Neuronal stem cell (in vitro differentiated cells): ENCODE measurements at regions not wholly inside any gene's neighbourhood (a gene's known extent, or its start where the extent isn't known, plus 50 kb on each side); places are given as distances from the start of the nearest gene placed in this dataset.

Source experiments
- DNase-seq: peaks from one replicate; pipeline ENCODE4 v3.0.0-alpha.2; 2013; ENCODE audit warnings: low spot score
- H2AFZ ChIP-seq: one replicate; pipeline ENCODE4 v1.6.1; 2013; ENCODE audit warnings: mild to moderate bottlenecking, low read length, inconsistent platforms
- H2AK5ac ChIP-seq: 2 replicates; pipeline ENCODE4 v1.6.1; 2013; ENCODE audit warnings: low read depth, mild to moderate bottlenecking, inconsistent platforms, low read length, moderate library complexity, mixed read lengths
- H2BK120ac ChIP-seq: 2 replicates; pipeline ENCODE4 v1.6.1; 2013; ENCODE audit warnings: low read depth, mild to moderate bottlenecking, inconsistent platforms, low read length, moderate library complexity, mixed read lengths
- H2BK12ac ChIP-seq: one replicate; pipeline ENCODE4 v1.6.1; 2013; ENCODE audit warnings: low read length, inconsistent platforms
- H2BK15ac ChIP-seq: 2 replicates; pipeline ENCODE4 v1.6.1; 2013; ENCODE audit warnings: mild to moderate bottlenecking, low read length, inconsistent platforms, mixed read lengths
- H2BK5ac ChIP-seq: one replicate; pipeline ENCODE4 v1.6.1; 2013; ENCODE audit warnings: inconsistent platforms, mild to moderate bottlenecking, low read length, moderate library complexity
- H3K14ac ChIP-seq: one replicate; pipeline ENCODE4 v1.6.1; 2013; ENCODE audit warnings: low read length, inconsistent platforms
- H3K18ac ChIP-seq: 2 replicates; pipeline ENCODE4 v1.6.1; 2013; ENCODE audit warnings: low read length, inconsistent platforms
- H3K23ac ChIP-seq: 2 replicates; pipeline ENCODE4 v1.6.1; 2013; ENCODE audit warnings: low read depth, mild to moderate bottlenecking, mixed read lengths, low read length, inconsistent platforms; ENCODE audit not compliant: poor library complexity
- H3K27ac ChIP-seq: replicated peaks from 3 replicates; pipeline ENCODE4 v1.5.1; 2013; ENCODE audit warnings: low read length, inconsistent platforms
- H3K27me3 ChIP-seq, 3 experiments: 2 replicates each; pipeline ENCODE4 v1.6.1; 2013; ENCODE audit warnings: low read length in 3 of 3, mild to moderate bottlenecking in 2 of 3, inconsistent platforms in 1 of 3, low read depth in 1 of 3, mixed read lengths in 1 of 3, moderate library complexity in 1 of 3; ENCODE audit not compliant: control insufficient read depth in 3 of 3, insufficient read depth in 3 of 3
- H3K36me3 ChIP-seq, 2 donors: replicated peaks in 1 of 2; 2 replicates each; pipeline ENCODE4 v1.6.1; 2013; ENCODE audit warnings: low read length in 2 of 2; ENCODE audit not compliant: control insufficient read depth in 2 of 2, insufficient read depth in 2 of 2
- H3K4ac ChIP-seq: 2 replicates; pipeline ENCODE4 v1.6.1; 2013; ENCODE audit warnings: inconsistent platforms, mild to moderate bottlenecking, low read length, moderate library complexity
- H3K4me1 ChIP-seq, 2 donors: 1 replicate in 1 of 2; 2 replicates in 1 of 2; pipeline ENCODE4 v1.6.1; 2013; ENCODE audit warnings: low read length in 2 of 2, low read depth in 1 of 2; ENCODE audit not compliant: control insufficient read depth in 2 of 2, insufficient read depth in 1 of 2
- H3K4me2 ChIP-seq: one replicate; pipeline ENCODE4 v1.6.1; 2013; ENCODE audit warnings: mild to moderate bottlenecking, low read length, inconsistent platforms; ENCODE audit not compliant: insufficient read depth, poor library complexity, severe bottlenecking
- H3K4me3 ChIP-seq, 2 donors: 2 replicates each; pipeline ENCODE4 v1.5.1; 2013; ENCODE audit warnings: low read length in 2 of 2, mild to moderate bottlenecking in 2 of 2, inconsistent platforms in 1 of 2, moderate library complexity in 1 of 2
- H3K79me1 ChIP-seq: one replicate; pipeline ENCODE4 v1.6.1; 2013; ENCODE audit warnings: low read depth, mild to moderate bottlenecking, inconsistent platforms, low read length, moderate library complexity
- H3K9ac ChIP-seq: one replicate; pipeline ENCODE4 v1.6.1; 2013; ENCODE audit warnings: mild to moderate bottlenecking, low read depth, low read length, inconsistent platforms; ENCODE audit not compliant: poor library complexity
- H3K9me3 ChIP-seq, 2 donors: replicated peaks in 1 of 2; 2 replicates each; pipeline versions ENCODE3 to v1.6.1; 2013; ENCODE audit warnings: low read length in 2 of 2, mild to moderate bottlenecking in 2 of 2, inconsistent platforms in 1 of 2, low read depth in 1 of 2, mixed read lengths in 1 of 2, moderate library complexity in 1 of 2; ENCODE audit not compliant: control insufficient read depth in 2 of 2, insufficient read depth in 1 of 2
- H4K8ac ChIP-seq: one replicate; pipeline ENCODE4 v1.6.1; 2013; ENCODE audit warnings: low read depth, mild to moderate bottlenecking, inconsistent platforms, low read length, moderate library complexity
- H4K91ac ChIP-seq: one replicate; pipeline ENCODE4 v1.6.1; 2013; ENCODE audit warnings: low read length, low read depth, mild to moderate bottlenecking, inconsistent platforms; ENCODE audit not compliant: poor library complexity
- WGBS, 2 donors: extraction: QIAGEN DNeasy Blood & Tissue Kit; methylation state at CpG; one replicate each; pipeline ENCODE4 v1.1.7; 2013; ENCODE audit warnings: missing lambda C conversion rate in 2 of 2, mixed read lengths in 1 of 2; ENCODE audit not compliant: insufficient read length in 2 of 2, insufficient replicate concordance in 1 of 2; ENCODE audit errors: extremely low coverage in 2 of 2; 5-methylcytosine and 5-hydroxymethylcytosine counted together

DNA sequence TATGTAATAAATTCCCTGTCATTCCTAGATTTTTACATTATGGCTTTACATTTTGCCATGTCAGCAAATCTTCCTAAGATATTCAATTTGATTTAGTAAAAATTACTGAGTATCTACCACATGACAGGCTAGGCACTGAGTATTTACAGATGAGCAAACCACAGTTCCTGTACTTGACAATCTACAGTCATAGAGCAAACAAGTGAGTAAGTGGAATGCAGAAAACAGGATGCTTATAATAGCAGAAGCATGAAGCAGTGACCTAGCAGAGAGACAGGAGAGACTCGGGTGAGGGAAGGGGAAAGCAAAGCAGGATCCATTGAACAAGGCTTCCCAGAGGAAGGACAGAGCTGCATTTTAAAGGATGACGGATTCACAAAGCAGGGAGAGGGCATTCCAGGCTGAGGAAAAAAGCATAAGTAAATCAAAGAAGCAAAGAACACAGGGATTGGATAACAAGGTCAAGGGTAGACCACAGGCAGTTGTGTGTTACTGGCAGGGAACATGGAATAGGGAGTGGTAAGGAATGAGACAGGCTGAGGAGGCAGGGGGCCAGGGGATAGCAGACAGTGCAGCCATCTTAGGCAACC, 124.7 kb upstream of the C1QTNF7 start:
- no peak overlapping the region for H2AFZ ChIP-seq
- H2BK5ac ChIP-seq: no peak overlapping the region
- no peaks in the 10 kb centered on the region for H3K9me3 ChIP-seq
- no peak overlapping the region for H4K8ac ChIP-seq
- no peaks in the 10 kb centered on the region for H3K4me1 ChIP-seq
- H3K36me3 ChIP-seq: no peaks in the 10 kb centered on the region
- H3K4ac ChIP-seq: no peak overlapping the region
- no CpG with 5 or more reads among the region's 2 CpGs for WGBS, 2 donors
- no peak overlapping the region for H2BK120ac ChIP-seq
- no peak overlapping the region for H3K4me3 ChIP-seq
- no peak for DNase-seq
- no peak overlapping the region for H3K27ac ChIP-seq
- no peaks in the 10 kb centered on the region for H3K79me1 ChIP-seq
- no peak overlapping the region for H3K14ac ChIP-seq
- H2BK12ac ChIP-seq: no peak overlapping the region
- H3K27me3 ChIP-seq: no peaks in the 10 kb centered on the region
- no peak overlapping the region for H4K91ac ChIP-seq
- H2AK5ac ChIP-seq: no peak overlapping the region
- no peak overlapping the region for H3K18ac ChIP-seq
- no peak overlapping the region for H2BK15ac ChIP-seq
- no peak overlapping the region for H3K9ac ChIP-seq
- no peak overlapping the region for H3K23ac ChIP-seq
- H3K4me2 ChIP-seq: no peak overlapping the region

DNA sequence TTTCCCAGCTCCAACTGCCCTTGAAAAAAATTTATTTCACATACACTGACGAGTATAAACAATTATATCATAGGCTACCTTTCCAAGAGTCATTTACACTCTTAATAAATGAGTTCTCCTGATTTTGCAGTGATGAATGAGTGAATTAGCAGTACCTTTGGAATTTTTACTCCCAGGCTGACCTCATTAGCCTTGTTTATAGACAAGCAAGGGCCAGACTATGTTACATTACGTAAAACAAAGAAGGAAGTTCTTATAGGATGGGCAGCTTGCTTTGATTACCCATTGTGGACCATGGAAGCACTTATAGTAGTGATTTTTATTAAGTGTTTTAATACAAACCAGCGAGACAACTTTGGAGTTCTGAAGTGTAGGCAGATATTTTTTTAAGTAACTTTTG, 112.9 kb upstream of the C1QTNF7 start:
- no peak overlapping the region for H3K14ac ChIP-seq
- H3K23ac ChIP-seq: no peak overlapping the region
- no peak overlapping the region for H2AFZ ChIP-seq
- H2BK15ac ChIP-seq: no peak overlapping the region
- no peak overlapping the region for H2AK5ac ChIP-seq
- no CpG with 5 or more reads among the region's 3 CpGs for WGBS, 2 donors
- no peak overlapping the region for H3K4me2 ChIP-seq
- H3K18ac ChIP-seq: no peak overlapping the region
- H3K27ac ChIP-seq: no peak overlapping the region
- H3K9me3 ChIP-seq: no peaks in the 10 kb centered on the region
- H2BK120ac ChIP-seq: no peak overlapping the region
- no peak overlapping the region for H2BK12ac ChIP-seq
- H3K4me3 ChIP-seq: no peak overlapping the region
- no peak overlapping the region for H3K9ac ChIP-seq
- no peaks in the 10 kb centered on the region for H3K79me1 ChIP-seq
- H4K8ac ChIP-seq: no peak overlapping the region
- H3K27me3 ChIP-seq: no peaks in the 10 kb centered on the region
- no peak overlapping the region for H2BK5ac ChIP-seq
- no peak overlapping the region for H4K91ac ChIP-seq
- no peak overlapping the region for H3K4ac ChIP-seq
- no peak for DNase-seq
- peaks cover 0 to 2% of the 10 kb centered on the region in 2 donors for H3K4me1 ChIP-seq
- H3K36me3 ChIP-seq: no peaks in the 10 kb centered on the region

DNA sequence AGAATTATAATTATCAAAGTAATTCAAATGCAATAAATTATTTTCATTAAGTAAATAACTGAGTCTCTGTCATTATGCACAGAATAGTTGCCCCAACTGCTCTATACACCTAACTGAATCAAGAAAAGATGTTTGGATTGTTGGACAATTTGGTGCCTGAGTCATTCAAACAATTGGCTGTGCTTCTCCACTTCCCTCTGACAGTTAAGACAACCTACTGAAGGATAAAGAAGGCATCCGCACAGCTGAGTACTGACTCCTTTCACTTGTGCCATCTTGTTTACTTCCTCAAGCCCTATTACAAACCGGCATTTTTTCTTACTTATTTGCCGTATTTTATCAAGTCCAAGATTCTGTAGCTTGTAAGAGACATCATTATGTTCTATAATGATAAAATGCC, 110.6 kb upstream of the C1QTNF7 start:
- Histone ChIP-seq H3K9ac (no peak overlapping the region), H3K4me2 (no peak overlapping the region), H2AK5ac (no peak overlapping the region), H4K91ac (no peak overlapping the region), H2BK120ac (no peak overlapping the region), H3K4me1 (peaks cover 0 to 2% of the 10 kb centered on the region in 2 donors), H3K27ac (no peak overlapping the region), H3K4me3 (no peak overlapping the region), H2AFZ (no peak overlapping the region), H3K79me1 (no peaks in the 10 kb centered on the region), H3K27me3 (no peaks in the 10 kb centered on the region), H3K23ac (no peak overlapping the region), H2BK5ac (no peak overlapping the region), H3K36me3 (no peaks in the 10 kb centered on the region), H3K9me3 (no peaks in the 10 kb centered on the region), H4K8ac (no peak overlapping the region), H2BK12ac (no peak overlapping the region), H3K14ac (no peak overlapping the region), H2BK15ac (no peak overlapping the region), H3K4ac (no peak overlapping the region), H3K18ac (no peak overlapping the region)
- DNase-seq: no peak
- no CpG with 5 or more reads among the region's 3 CpGs for WGBS, 2 donors

DNA sequence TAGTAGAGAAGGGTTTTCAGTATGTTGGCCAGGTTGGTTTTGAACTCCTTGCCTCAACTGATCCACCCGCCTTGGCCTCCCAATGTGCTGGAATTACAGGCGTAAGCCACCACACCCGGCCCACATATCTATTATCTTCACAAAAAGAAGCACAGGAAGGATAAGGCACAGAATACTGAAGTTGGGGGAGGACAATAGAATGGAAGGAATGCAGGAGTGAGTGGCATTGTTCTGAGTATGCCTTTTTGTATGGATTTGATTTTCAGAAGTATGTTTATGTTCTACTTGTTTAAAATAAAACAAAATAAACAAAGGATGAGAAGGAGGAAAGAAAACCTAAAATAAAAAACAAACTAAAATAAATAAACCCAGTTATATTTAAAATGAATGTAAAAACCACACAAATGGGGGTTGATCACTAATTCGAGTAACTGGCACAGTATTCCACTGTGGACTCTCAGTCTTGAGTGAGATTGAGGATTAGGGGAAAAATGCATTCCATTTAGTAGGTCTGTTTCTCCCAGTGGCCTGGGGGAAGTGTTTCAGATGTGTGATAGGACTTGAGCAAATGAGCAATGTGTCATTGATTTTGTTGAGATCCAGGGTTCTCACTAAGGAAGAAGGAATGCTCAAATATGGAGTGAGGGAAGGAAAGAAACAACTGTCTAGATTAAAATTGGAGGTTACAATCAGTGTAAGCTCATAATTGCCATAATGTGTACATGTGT, 109.0 kb upstream of the C1QTNF7 start:
- Histone ChIP-seq H3K9ac (no peak overlapping the region), H3K9me3 (no peaks in the 10 kb centered on the region), H2AFZ (no peak overlapping the region), H3K14ac (no peak overlapping the region), H4K91ac (no peak overlapping the region), H3K4me1 (peaks cover 0 to 2% of the 10 kb centered on the region in 2 donors), H3K18ac (no peak overlapping the region), H3K4ac (no peak overlapping the region), H3K27ac (no peak overlapping the region), H2BK5ac (no peak overlapping the region), H3K36me3 (no peaks in the 10 kb centered on the region), H2AK5ac (no peak overlapping the region), H3K79me1 (no peaks in the 10 kb centered on the region), H4K8ac (no peak overlapping the region), H3K27me3 (no peaks in the 10 kb centered on the region), H3K4me3 (no peak overlapping the region), H2BK12ac (no peak overlapping the region), H2BK120ac (no peak overlapping the region), H3K23ac (no peak overlapping the region), H3K4me2 (no peak overlapping the region), H2BK15ac (no peak overlapping the region)
- no peak for DNase-seq
- WGBS, 2 donors: no CpG with 5 or more reads among the region's 4 CpGs
